ENCODE measurements at regions not wholly inside any gene's neighbourhood (a gene's known extent, or its start where the extent isn't known, plus 50 kb on each side); places are given as distances from the start of the nearest gene placed in this dataset.

- Mint-ChIP-seq H3K4me1 (ENCODE audit: low read depth) (no peaks in the 10 kb centered on the region), H3K27me3 (no peaks in the 10 kb centered on the region), H3K9me3 (no peaks in the 10 kb centered on the region), H3K36me3 (no peaks in the 10 kb centered on the region), H3K27ac (no peak overlapping the region), H3K4me3 (no peak overlapping the region)
- POLR2A ChIA-PET: no interaction called here
- DNase-seq: no peak
- intact Hi-C loops (cut with micrococcal nuclease): no loop called here
- CTCF ChIA-PET: no interaction called here
Measured at GRCh38 chr20:34163307-34163706, 51.3 kb upstream of the EIF2S2 start.

- DNase-seq: no peak
- ChIA-PET POLR2A (no interaction called here), CTCF (no interaction called here)
- Mint-ChIP-seq H3K4me1 (ENCODE audit: low read depth) (no peaks in the 10 kb centered on the region), H3K27ac (no peak overlapping the region), H3K27me3 (no peaks in the 10 kb centered on the region), H3K4me3 (no peak overlapping the region), H3K9me3 (no peaks in the 10 kb centered on the region), H3K36me3 (no peaks in the 10 kb centered on the region)
- intact Hi-C loops (cut with micrococcal nuclease): no loop called here
Measured at GRCh38 chr20:34164381-34164984, 52.4 kb upstream of the EIF2S2 start.

GRCh38 chr20:34165018-34165619 lies 53.1 kb upstream of the EIF2S2 start:
- no peak overlapping the region for H3K4me3 Mint-ChIP-seq
- no peaks in the 10 kb centered on the region for H3K9me3 Mint-ChIP-seq
- POLR2A ChIA-PET: no interaction called here
- no peaks in the 10 kb centered on the region for H3K27me3 Mint-ChIP-seq
- intact Hi-C loops (cut with micrococcal nuclease): no loop called here
- no peaks in the 10 kb centered on the region for H3K36me3 Mint-ChIP-seq
- H3K4me1 Mint-ChIP-seq (ENCODE audit: low read depth): no peaks in the 10 kb centered on the region
- DNase-seq: no peak
- no peak overlapping the region for H3K27ac Mint-ChIP-seq
- CTCF ChIA-PET: interaction anchor here (0.6 kb wide), 1 partner anchor 12 kb away, joined by 4 read pairs; no protein-coding TSS in a partner anchor

- no peaks in the 10 kb centered on the region for H3K4me1 Mint-ChIP-seq (ENCODE audit: low read depth)
- POLR2A ChIA-PET: no interaction called here
- no peak for DNase-seq
- intact Hi-C loops (cut with micrococcal nuclease): no loop called here
- H3K27me3 Mint-ChIP-seq: no peaks in the 10 kb centered on the region
- H3K9me3 Mint-ChIP-seq: no peaks in the 10 kb centered on the region
- H3K27ac Mint-ChIP-seq: no peak overlapping the region
- H3K36me3 Mint-ChIP-seq: no peaks in the 10 kb centered on the region
- H3K4me3 Mint-ChIP-seq: no peak overlapping the region
- CTCF ChIA-PET: interaction anchor here (0.7 kb wide), 1 partner anchor 273 kb away, joined by 3 read pairs; no protein-coding TSS in a partner anchor
Measured at GRCh38 chr20:34171640-34172039, 59.6 kb upstream of the EIF2S2 start.

- H3K4me1 Mint-ChIP-seq (ENCODE audit: low read depth): no peaks in the 10 kb centered on the region
- H3K4me3 Mint-ChIP-seq: no peak overlapping the region
- ChIA-PET POLR2A (no interaction called here), CTCF (no interaction called here)
- no peaks in the 10 kb centered on the region for H3K9me3 Mint-ChIP-seq
- H3K27me3 Mint-ChIP-seq: no peaks in the 10 kb centered on the region
- no peak for DNase-seq
- no peaks in the 10 kb centered on the region for H3K36me3 Mint-ChIP-seq
- intact Hi-C loops (cut with micrococcal nuclease): no loop called here
- no peak overlapping the region for H3K27ac Mint-ChIP-seq
Measured at GRCh38 chr20:34172926-34173325, 60.9 kb upstream of the EIF2S2 start.

GRCh38 chr20:34175079-34175478 lies 63.0 kb upstream of the EIF2S2 start:
- H3K36me3 Mint-ChIP-seq: no peaks in the 10 kb centered on the region
- no peaks in the 10 kb centered on the region for H3K27me3 Mint-ChIP-seq
- CTCF ChIA-PET: interaction anchor here (0.8 kb wide), 1 partner anchor 347 kb away, joined by 3 read pairs; no protein-coding TSS in a partner anchor
- POLR2A ChIA-PET: no interaction called here
- intact Hi-C loops (cut with micrococcal nuclease): no loop called here
- no peak overlapping the region for H3K4me3 Mint-ChIP-seq
- H3K27ac Mint-ChIP-seq: no peak overlapping the region
- H3K9me3 Mint-ChIP-seq: no peaks in the 10 kb centered on the region
- no peak for DNase-seq
- no peaks in the 10 kb centered on the region for H3K4me1 Mint-ChIP-seq (ENCODE audit: low read depth)

DNA sequence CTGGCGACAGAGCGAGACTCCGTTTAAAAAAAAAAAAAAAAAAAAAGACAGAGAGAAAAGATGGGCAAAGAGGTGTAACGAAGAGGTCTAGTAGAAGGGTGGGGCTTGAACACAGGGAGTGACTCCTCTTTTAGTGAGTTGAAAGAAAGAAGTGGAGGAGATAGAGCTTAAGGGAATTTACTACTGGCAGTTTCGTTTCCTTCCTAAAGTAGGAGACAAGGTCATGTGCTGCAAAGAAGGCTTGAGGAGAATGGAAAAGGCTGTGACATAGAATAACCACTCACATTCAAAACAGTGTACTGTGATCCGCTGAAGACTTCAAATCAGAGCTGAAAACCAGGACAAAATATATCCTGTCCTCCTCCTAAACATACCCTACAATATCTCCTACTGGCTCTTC lies 63.8 kb upstream of the EIF2S2 start:
- DNase-seq: no peak
- Mint-ChIP-seq H3K9me3 (no peaks in the 10 kb centered on the region), H3K4me3 (no peak overlapping the region), H3K27me3 (no peaks in the 10 kb centered on the region), H3K36me3 (no peaks in the 10 kb centered on the region), H3K27ac (no peak overlapping the region), H3K4me1 (ENCODE audit: low read depth) (no peaks in the 10 kb centered on the region)
- intact Hi-C loops (cut with micrococcal nuclease): no loop called here
- ChIA-PET CTCF (interaction anchor here (0.8 kb wide), 1 partner anchor 347 kb away, joined by 3 read pairs; no protein-coding TSS in a partner anchor), POLR2A (no interaction called here)

DNA sequence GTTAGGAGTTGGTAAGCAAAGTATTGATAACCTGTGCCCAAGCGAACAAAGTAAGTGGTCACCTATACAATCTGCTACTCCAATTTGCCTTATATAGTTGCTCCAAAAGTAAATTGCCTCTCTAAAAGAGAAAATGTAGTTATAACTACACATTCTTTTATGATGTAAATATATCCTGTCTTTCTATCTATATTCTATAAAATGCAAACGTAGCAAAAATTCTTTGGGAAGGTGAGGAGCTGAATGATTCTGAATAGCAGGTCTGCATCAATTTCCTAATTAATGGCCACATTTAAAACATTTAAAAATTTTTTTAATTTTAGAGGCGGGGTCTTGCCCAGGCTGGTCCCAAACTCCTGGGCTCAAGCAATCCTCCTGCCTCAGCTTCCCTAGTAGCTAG lies 64.2 kb upstream of the ASIP start:
- intact Hi-C loops (cut with micrococcal nuclease): no loop called here
- H3K36me3 Mint-ChIP-seq: no peaks in the 10 kb centered on the region
- no peaks in the 10 kb centered on the region for H3K9me3 Mint-ChIP-seq
- no peak for DNase-seq
- H3K27ac Mint-ChIP-seq: no peak overlapping the region
- no peaks in the 10 kb centered on the region for H3K27me3 Mint-ChIP-seq
- ChIA-PET POLR2A (no interaction called here), CTCF (no interaction called here)
- no peak overlapping the region for H3K4me3 Mint-ChIP-seq
- no peaks in the 10 kb centered on the region for H3K4me1 Mint-ChIP-seq (ENCODE audit: low read depth)

- Mint-ChIP-seq H3K9me3 (no peaks in the 10 kb centered on the region), H3K4me1 (ENCODE audit: low read depth) (no peaks in the 10 kb centered on the region), H3K27ac (no peak overlapping the region), H3K27me3 (peaks cover 10% of the 10 kb centered on the region), H3K4me3 (no peak overlapping the region), H3K36me3 (no peaks in the 10 kb centered on the region)
- DNase-seq: no peak
- intact Hi-C loops (cut with micrococcal nuclease): no loop called here
- CTCF ChIA-PET: no interaction called here
- POLR2A ChIA-PET: no interaction called here
Measured at GRCh38 chr20:34179637-34180360, 61.4 kb upstream of the ASIP start.

DNA sequence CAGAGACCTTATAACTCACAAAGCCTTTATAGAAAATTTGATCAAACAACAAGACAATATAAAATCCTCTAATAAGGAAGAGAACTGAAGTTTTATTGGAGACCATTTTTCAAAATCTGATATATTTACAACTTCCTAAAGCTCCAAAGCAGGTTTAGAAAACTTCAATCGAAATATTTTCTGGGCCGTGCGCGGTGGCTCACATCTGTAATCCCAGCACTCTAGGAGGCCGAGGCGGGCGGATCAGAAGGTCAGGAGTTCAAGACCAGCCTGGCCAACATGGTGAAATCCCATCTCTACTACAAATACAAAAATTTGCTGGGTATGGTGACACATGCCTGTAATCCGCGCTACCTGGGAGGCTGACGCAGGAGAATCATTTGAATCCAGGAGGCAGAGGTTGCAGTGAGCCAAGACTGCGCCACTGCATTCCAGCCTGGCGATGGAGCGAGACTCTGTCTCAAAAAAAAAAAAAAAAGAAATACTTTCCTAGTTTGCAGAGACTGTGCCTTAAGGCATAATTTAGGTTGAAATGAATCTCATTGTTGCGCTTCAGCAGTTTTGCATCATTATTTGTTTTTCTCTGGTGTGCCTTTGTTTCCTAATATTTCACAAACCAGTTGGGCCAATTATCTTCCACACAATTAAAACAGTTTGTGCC lies 60.6 kb upstream of the ASIP start:
- no peak for DNase-seq
- H3K36me3 Mint-ChIP-seq: no peaks in the 10 kb centered on the region
- H3K4me1 Mint-ChIP-seq (ENCODE audit: low read depth): no peaks in the 10 kb centered on the region
- intact Hi-C loops (cut with micrococcal nuclease): no loop called here
- H3K27ac Mint-ChIP-seq: no peak overlapping the region
- peaks cover 12% of the 10 kb centered on the region for H3K27me3 Mint-ChIP-seq
- no peak overlapping the region for H3K4me3 Mint-ChIP-seq
- no peaks in the 10 kb centered on the region for H3K9me3 Mint-ChIP-seq
- POLR2A ChIA-PET: no interaction called here
- CTCF ChIA-PET: no interaction called here

DNA sequence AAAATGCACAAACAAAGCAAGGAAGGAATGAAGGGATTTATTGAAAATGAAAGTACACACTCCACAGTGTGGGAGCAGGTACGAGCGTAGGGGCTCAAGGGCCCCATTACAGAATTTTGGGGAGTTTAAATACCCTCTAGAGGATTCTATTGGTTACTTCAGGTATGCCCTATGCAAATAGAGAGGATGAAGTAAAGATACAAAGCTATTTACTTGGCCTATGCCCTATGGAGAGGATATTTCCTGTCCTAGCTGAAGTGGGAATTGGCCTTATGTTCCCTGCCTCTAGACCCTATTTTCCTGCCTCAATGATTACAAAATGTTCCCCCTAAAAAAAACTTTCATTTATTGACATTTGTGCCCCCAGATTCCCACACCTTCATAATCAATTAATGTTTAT lies 59.7 kb upstream of the ASIP start:
- Mint-ChIP-seq H3K4me1 (ENCODE audit: low read depth) (no peaks in the 10 kb centered on the region), H3K9me3 (no peaks in the 10 kb centered on the region), H3K27ac (no peak overlapping the region), H3K36me3 (no peaks in the 10 kb centered on the region), H3K27me3 (peaks cover 12% of the 10 kb centered on the region), H3K4me3 (no peak overlapping the region)
- intact Hi-C loops (cut with micrococcal nuclease): no loop called here
- CTCF ChIA-PET: interaction anchor here (1.2 kb wide), 1 partner anchor 9 kb away, joined by 5 read pairs; no protein-coding TSS in a partner anchor
- POLR2A ChIA-PET: no interaction called here
- no peak for DNase-seq

DNA sequence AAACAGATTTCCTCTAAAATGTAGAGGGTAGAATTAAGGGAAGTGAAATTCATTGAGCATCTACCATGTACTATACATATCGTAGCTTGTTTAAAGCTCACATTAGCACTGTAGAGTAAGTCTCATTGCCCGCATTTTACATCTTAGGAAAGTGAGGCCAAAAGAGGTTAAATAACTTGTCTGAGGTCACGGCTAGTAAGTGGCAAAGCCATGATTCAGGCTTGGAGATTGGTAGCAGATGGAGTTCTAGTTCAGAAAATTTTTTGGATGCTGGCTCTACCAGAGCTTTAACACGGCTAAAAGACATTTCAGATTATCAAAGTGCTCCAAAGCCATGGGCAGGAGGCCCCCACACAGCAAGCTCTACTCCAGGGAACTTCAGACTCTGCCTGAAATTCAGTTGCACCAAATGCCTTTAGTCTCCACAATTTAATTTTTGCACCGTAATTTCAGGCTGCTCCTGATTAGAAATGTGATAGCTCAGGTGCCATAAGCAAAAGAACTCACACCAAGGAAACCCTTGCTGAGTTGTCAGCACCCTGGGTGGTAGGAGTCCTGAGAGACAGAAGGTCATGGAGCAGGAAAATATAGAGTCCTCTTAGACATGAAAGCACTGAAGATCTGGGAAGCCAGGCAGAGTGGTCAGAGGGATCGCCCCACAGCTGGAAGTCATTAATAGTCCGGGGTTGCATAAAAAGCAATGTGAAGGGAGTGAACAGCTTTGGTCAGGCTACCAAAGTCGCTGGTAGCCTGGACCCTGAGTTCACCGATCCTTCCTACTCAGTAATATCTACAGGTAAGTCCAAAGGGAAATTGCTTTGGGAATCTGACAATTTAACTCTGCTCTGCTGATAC lies 55.2 kb upstream of the ASIP start:
- H3K27ac Mint-ChIP-seq: no peak overlapping the region
- ChIA-PET POLR2A (no interaction called here), CTCF (no interaction called here)
- no peaks in the 10 kb centered on the region for H3K9me3 Mint-ChIP-seq
- H3K4me1 Mint-ChIP-seq (ENCODE audit: low read depth): no peaks in the 10 kb centered on the region
- H3K4me3 Mint-ChIP-seq: no peak overlapping the region
- intact Hi-C loops (cut with micrococcal nuclease): no loop called here
- peaks cover 18% of the 10 kb centered on the region for H3K27me3 Mint-ChIP-seq
- DNase-seq: no peak
- no peaks in the 10 kb centered on the region for H3K36me3 Mint-ChIP-seq
